ENCODE measurements at regions not wholly inside any gene's neighbourhood (a gene's known extent, or its start where the extent isn't known, plus 50 kb on each side); places are given as distances from the start of the nearest gene placed in this dataset.

DNA sequence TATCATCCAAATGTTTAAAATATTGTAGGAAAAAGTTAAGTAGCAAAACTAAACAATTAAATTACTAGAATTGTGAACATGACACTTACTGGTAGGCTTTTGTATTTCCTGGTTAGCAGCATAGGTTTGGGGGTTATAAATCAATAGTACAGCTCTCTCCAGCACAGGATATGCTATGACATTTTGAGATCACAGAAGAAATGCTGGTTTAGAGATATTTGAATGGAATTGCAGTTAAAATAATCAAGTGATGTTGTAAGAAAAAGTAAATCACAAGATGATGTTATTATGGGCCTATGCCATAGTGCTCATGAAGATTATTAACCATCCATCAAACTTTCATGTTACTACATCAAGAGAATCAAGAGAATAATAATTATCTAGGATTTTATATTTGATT is 1079.9 kb upstream of the SLIT2 start:
- in situ Hi-C loops (cut with HindIII; ENCODE audit: low pct_unique_long_range_greater_than_20kb, low sequenced_read_pairs) (no loop called here), intact Hi-C loops (cut with micrococcal nuclease; ENCODE audit: unreplicated experiment) (no loop called here)
- ATAC-seq (no peak), DNase-seq (ENCODE audit: low read depth, low spot score) (no peak)
- POLR2A ChIA-PET = no interaction called here
- Histone ChIP-seq H3K9me3 (ENCODE audit: control insufficient read depth, insufficient read depth, low read depth, low read length) (no peaks in the 10 kb centered on the region), H3K36me3 (ENCODE audit: control insufficient read depth, insufficient read depth, low read length) (no peaks in the 10 kb centered on the region), H3K4me1 (ENCODE audit: control insufficient read depth, insufficient read depth, low read length) (no peaks in the 10 kb centered on the region), H3K27ac (ENCODE audit: low read length) (no peak overlapping the region), H3K27me3 (ENCODE audit: control insufficient read depth, insufficient read depth, low read length) (no peaks in the 10 kb centered on the region), H3K4me3 (ENCODE audit: low read depth in 2 of 2, low read length in 2 of 2) (no peak overlapping the region)
- BruUV-seq (replicated peaks) = no TSS peak
- no peak for TF ChIP-seq POLR2AphosphoS5 (IDR thresholded peaks at IDR 0.05; ENCODE audit: low read depth, low read length)
- TF ChIP-seq SIN3A (IDR thresholded peaks at IDR 0.05; ENCODE audit: borderline replicate concordance, insufficient read depth, low read depth, low read length) = no peak
- TF ChIP-seq, protein P1, sequence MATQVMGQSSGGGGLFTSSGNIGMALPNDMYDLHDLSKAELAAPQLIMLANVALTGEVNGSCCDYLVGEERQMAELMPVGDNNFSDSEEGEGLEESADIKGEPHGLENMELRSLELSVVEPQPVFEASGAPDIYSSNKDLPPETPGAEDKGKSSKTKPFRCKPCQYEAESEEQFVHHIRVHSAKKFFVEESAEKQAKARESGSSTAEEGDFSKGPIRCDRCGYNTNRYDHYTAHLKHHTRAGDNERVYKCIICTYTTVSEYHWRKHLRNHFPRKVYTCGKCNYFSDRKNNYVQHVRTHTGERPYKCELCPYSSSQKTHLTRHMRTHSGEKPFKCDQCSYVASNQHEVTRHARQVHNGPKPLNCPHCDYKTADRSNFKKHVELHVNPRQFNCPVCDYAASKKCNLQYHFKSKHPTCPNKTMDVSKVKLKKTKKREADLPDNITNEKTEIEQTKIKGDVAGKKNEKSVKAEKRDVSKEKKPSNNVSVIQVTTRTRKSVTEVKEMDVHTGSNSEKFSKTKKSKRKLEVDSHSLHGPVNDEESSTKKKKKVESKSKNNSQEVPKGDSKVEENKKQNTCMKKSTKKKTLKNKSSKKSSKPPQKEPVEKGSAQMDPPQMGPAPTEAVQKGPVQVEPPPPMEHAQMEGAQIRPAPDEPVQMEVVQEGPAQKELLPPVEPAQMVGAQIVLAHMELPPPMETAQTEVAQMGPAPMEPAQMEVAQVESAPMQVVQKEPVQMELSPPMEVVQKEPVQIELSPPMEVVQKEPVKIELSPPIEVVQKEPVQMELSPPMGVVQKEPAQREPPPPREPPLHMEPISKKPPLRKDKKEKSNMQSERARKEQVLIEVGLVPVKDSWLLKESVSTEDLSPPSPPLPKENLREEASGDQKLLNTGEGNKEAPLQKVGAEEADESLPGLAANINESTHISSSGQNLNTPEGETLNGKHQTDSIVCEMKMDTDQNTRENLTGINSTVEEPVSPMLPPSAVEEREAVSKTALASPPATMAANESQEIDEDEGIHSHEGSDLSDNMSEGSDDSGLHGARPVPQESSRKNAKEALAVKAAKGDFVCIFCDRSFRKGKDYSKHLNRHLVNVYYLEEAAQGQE (IDR thresholded peaks at IDR 0.05; ENCODE audit: insufficient read depth in 1 of 2, low read depth in 2 of 2, low read length in 1 of 2) = no peak
- TF ChIP-seq, protein P2, sequence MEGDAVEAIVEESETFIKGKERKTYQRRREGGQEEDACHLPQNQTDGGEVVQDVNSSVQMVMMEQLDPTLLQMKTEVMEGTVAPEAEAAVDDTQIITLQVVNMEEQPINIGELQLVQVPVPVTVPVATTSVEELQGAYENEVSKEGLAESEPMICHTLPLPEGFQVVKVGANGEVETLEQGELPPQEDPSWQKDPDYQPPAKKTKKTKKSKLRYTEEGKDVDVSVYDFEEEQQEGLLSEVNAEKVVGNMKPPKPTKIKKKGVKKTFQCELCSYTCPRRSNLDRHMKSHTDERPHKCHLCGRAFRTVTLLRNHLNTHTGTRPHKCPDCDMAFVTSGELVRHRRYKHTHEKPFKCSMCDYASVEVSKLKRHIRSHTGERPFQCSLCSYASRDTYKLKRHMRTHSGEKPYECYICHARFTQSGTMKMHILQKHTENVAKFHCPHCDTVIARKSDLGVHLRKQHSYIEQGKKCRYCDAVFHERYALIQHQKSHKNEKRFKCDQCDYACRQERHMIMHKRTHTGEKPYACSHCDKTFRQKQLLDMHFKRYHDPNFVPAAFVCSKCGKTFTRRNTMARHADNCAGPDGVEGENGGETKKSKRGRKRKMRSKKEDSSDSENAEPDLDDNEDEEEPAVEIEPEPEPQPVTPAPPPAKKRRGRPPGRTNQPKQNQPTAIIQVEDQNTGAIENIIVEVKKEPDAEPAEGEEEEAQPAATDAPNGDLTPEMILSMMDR (IDR thresholded peaks at IDR 0.05) = no peak
- TF ChIP-seq TCF7L2 (IDR thresholded peaks at IDR 0.05; ENCODE audit: low read depth, low read length) = no peak
- CTCF ChIA-PET = no interaction called here

GRCh38 chr4:19167311-19167710 is 1084.4 kb upstream of the SLIT2 start:
- BruUV-seq (replicated peaks) = no TSS peak
- TF ChIP-seq, protein P2 (IDR thresholded peaks at IDR 0.05) = no peak
- TF ChIP-seq TCF7L2 (IDR thresholded peaks at IDR 0.05; ENCODE audit: low read depth, low read length) (no peak), POLR2AphosphoS5 (IDR thresholded peaks at IDR 0.05; ENCODE audit: low read depth, low read length) (no peak), SIN3A (IDR thresholded peaks at IDR 0.05; ENCODE audit: borderline replicate concordance, insufficient read depth, low read depth, low read length) (no peak)
- Histone ChIP-seq H3K36me3 (ENCODE audit: control insufficient read depth, insufficient read depth, low read length) (no peaks in the 10 kb centered on the region), H3K4me3 (ENCODE audit: low read depth in 2 of 2, low read length in 2 of 2) (no peak overlapping the region), H3K27ac (ENCODE audit: low read length) (no peak overlapping the region), H3K27me3 (ENCODE audit: control insufficient read depth, insufficient read depth, low read length) (no peaks in the 10 kb centered on the region), H3K4me1 (ENCODE audit: control insufficient read depth, insufficient read depth, low read length) (no peaks in the 10 kb centered on the region), H3K9me3 (ENCODE audit: control insufficient read depth, insufficient read depth, low read depth, low read length) (no peaks in the 10 kb centered on the region)
- DNase-seq (ENCODE audit: low read depth, low spot score) = no peak
- in situ Hi-C loops (cut with HindIII; ENCODE audit: low pct_unique_long_range_greater_than_20kb, low sequenced_read_pairs) (no loop called here), intact Hi-C loops (cut with micrococcal nuclease; ENCODE audit: unreplicated experiment) (no loop called here)
- no peak for ATAC-seq
- POLR2A ChIA-PET = no interaction called here
- CTCF ChIA-PET = no interaction called here

Measured in Panc1 (cell line).